WTC11 (cell line): ENCODE measurements at regions not wholly inside any gene's neighbourhood (a gene's known extent, or its start where the extent isn't known, plus 50 kb on each side); places are given as distances from the start of the nearest gene placed in this dataset.

Source experiments
- AFF4 ChIP-seq: sonication (generic); formaldehyde crosslinking; IDR thresholded peaks from 2 replicates; pipeline ENCODE4 v1.8.1; 2023; ENCODE audit warnings: mild to moderate bottlenecking, missing genetic modification reagents, borderline replicate concordance
- AR ChIP-seq: fragments of 250-450 bp; sonication (Bioruptor Pico); IDR thresholded peaks from 2 replicates; pipeline ENCODE4 v1.9.0; 2021; ENCODE audit warnings: mild to moderate bottlenecking
- ATF1 ChIP-seq: sonication (generic); formaldehyde crosslinking; IDR thresholded peaks from 2 replicates; pipeline ENCODE4 v1.8.1; 2023; ENCODE audit warnings: mild to moderate bottlenecking, moderate library complexity, missing genetic modification reagents
- E2F1 ChIP-seq: sonication (generic); formaldehyde crosslinking; IDR thresholded peaks from 2 replicates; pipeline ENCODE4 v1.8.0; 2022; ENCODE audit warnings: mild to moderate bottlenecking, missing genetic modification reagents
- E2F5 ChIP-seq: sonication (generic); formaldehyde crosslinking; IDR thresholded peaks from 2 replicates; pipeline ENCODE4 v1.8.1; 2022; ENCODE audit warnings: mild to moderate bottlenecking, moderate library complexity, missing genetic modification reagents
- EMX1 ChIP-seq: fragments of 250-450 bp; sonication (Bioruptor Pico); IDR thresholded peaks from 2 replicates; pipeline ENCODE4 v1.8.0; 2021; ENCODE audit warnings: mild to moderate bottlenecking
- ERG ChIP-seq: fragments of 250-450 bp; sonication (Bioruptor Pico); IDR thresholded peaks from 2 replicates; pipeline ENCODE4 v1.8.0; 2021; ENCODE audit warnings: mild to moderate bottlenecking
- FOXK1 ChIP-seq: sonication (generic); formaldehyde crosslinking; IDR thresholded peaks from 2 replicates; pipeline ENCODE4 v1.8.0; 2022; ENCODE audit warnings: mild to moderate bottlenecking, moderate library complexity, missing genetic modification reagents
- IRF2 ChIP-seq: sonication (generic); formaldehyde crosslinking; IDR thresholded peaks from 2 replicates; pipeline ENCODE4 v1.8.0; 2022; ENCODE audit warnings: low read depth, missing genetic modification reagents, borderline replicate concordance
- NFE2L1 ChIP-seq: sonication (generic); formaldehyde crosslinking; IDR thresholded peaks from 2 replicates; pipeline ENCODE4 v1.8.1; 2023; ENCODE audit warnings: missing genetic modification reagents
- PRDM15 ChIP-seq: sonication (generic); formaldehyde crosslinking; IDR thresholded peaks from 2 replicates; pipeline ENCODE4 v1.8.0; 2022; ENCODE audit warnings: missing genetic modification reagents
- PREB ChIP-seq: sonication (generic); formaldehyde crosslinking; IDR thresholded peaks from 2 replicates; pipeline ENCODE4 v1.8.1; 2022; ENCODE audit warnings: mild to moderate bottlenecking, missing genetic modification reagents, moderate library complexity, borderline replicate concordance
- SOX15 ChIP-seq: fragments of 250-450 bp; sonication (Bioruptor Pico); IDR thresholded peaks from 2 replicates; pipeline ENCODE4 v1.9.0; 2021; ENCODE audit warnings: mild to moderate bottlenecking
- ZBTB43 ChIP-seq: sonication (generic); formaldehyde crosslinking; IDR thresholded peaks from 2 replicates; pipeline ENCODE4 v1.8.1; 2023; ENCODE audit warnings: mild to moderate bottlenecking, missing genetic modification reagents
- ZMAT4 ChIP-seq: fragments of 250-450 bp; sonication (Bioruptor Pico); IDR thresholded peaks from 2 replicates; pipeline ENCODE4 v1.9.0; 2021; ENCODE audit warnings: mild to moderate bottlenecking

GRCh38 chr16:5461141-5461540 lies 363.5 kb upstream of the EEF2KMT start (continued):
- TF ChIP-seq AFF4 (CRISPR knock-in tag) = no peak
- no peak for TF ChIP-seq PRDM15 (CRISPR knock-in tag)
- no peak for TF ChIP-seq IRF2 (CRISPR knock-in tag)
- TF ChIP-seq ZBTB43 (CRISPR knock-in tag) = no peak
- no peak for TF ChIP-seq AR (CRISPR knock-in tag)
- no peak for TF ChIP-seq E2F1 (CRISPR knock-in tag)
- no peak for TF ChIP-seq ERG (CRISPR knock-in tag)
- TF ChIP-seq SOX15 = no peak
- no peak for TF ChIP-seq E2F5 (CRISPR knock-in tag)
- TF ChIP-seq EMX1 (CRISPR knock-in tag) = no peak
- no peak for TF ChIP-seq FOXK1
- no peak for TF ChIP-seq ZMAT4
- TF ChIP-seq NFE2L1 (CRISPR knock-in tag) = no peak
- TF ChIP-seq ATF1 = no peak
- TF ChIP-seq PREB (CRISPR knock-in tag) = no peak
